SK-N-SH (cell line): ENCODE measurements at regions not wholly inside any gene's neighbourhood (a gene's known extent, or its start where the extent isn't known, plus 50 kb on each side); places are given as distances from the start of the nearest gene placed in this dataset.

Experiments
- CTCF ChIA-PET: fragments of 300-600, 350-600 bp; formaldehyde crosslinking; extraction: SDS; loops from one replicate; lab custom pipeline; 2021; lab: Yijun Ruan, JAX
- POLR2A ChIA-PET: fragments of 350-600 bp; sonication (Branson Sonifier 250); formaldehyde crosslinking; extraction: SDS; loops from one replicate; lab custom pipeline; 2020; ENCODE audit warnings: antibody characterized with exemption, inconsistent platforms; lab: Yijun Ruan, JAX
- DNase-seq: peaks from one replicate; pipeline ENCODE4 v3.0.0; 2012
- H2AFZ ChIP-seq: fragments of 200-600 bp; sonication (generic); 2 replicates; pipeline ENCODE4 v1.8.1; 2016; ENCODE audit warnings: antibody characterized with exemption, mild to moderate bottlenecking, low read depth
- H3F3A ChIP-seq: fragments of 200-600 bp; sonication (generic); replicated peaks from 2 replicates; pipeline ENCODE3; 2016; ENCODE audit warnings: antibody characterized with exemption, mild to moderate bottlenecking; ENCODE audit not compliant: insufficient read depth
- H3K27ac ChIP-seq, 2 experiments: fragments of 200-500 bp in 1 of 2; fragments of 200-600 bp in 1 of 2; sonication (Bioruptor generic) in 1 of 2; sonication (generic), shearing (Covaris generic) in 1 of 2; 2 replicates each; pipeline versions ENCODE4 v1.5.1 to v1.6.1; 2014 to 2016; ENCODE audit warnings: low read depth in 2 of 2, inconsistent platforms in 1 of 2, low read length in 1 of 2, mild to moderate bottlenecking in 1 of 2, mixed read lengths in 1 of 2
- H3K27me3 ChIP-seq: fragments of 200-600 bp; sonication (generic), shearing (Covaris generic); 2 replicates; pipeline ENCODE4 v1.6.1; 2016; ENCODE audit warnings: mixed run types; ENCODE audit not compliant: insufficient read depth
- H3K36me3 ChIP-seq, 2 experiments: fragments of 200-500 bp in 1 of 2; fragments of 200-600 bp in 1 of 2; sonication (Bioruptor generic) in 1 of 2; sonication (generic) in 1 of 2; replicated peaks in 1 of 2; 2 replicates each; pipeline versions ENCODE3 to v1.5.1; 2014 to 2016; ENCODE audit warnings: low read length in 1 of 2, mild to moderate bottlenecking in 1 of 2; ENCODE audit not compliant: insufficient read depth in 2 of 2, control insufficient read depth in 1 of 2
- H3K4me1 ChIP-seq, 2 experiments: fragments of 200-500 bp in 1 of 2; fragments of 200-600 bp in 1 of 2; sonication (Bioruptor generic) in 1 of 2; sonication (generic), shearing (Covaris generic) in 1 of 2; 2 replicates each; pipeline versions ENCODE4 v1.5.1 to v1.6.1; 2014 to 2016; ENCODE audit warnings: low read depth in 1 of 2, low read length in 1 of 2, mixed run types in 1 of 2; ENCODE audit not compliant: insufficient read depth in 2 of 2, control insufficient read depth in 1 of 2
- H3K4me2 ChIP-seq: fragments of 200-600 bp; sonication (generic), shearing (Covaris generic); 2 replicates; pipeline ENCODE4 v1.6.1; 2017; ENCODE audit warnings: mixed run types
- H3K4me3 ChIP-seq, 2 experiments: fragments of 200-500 bp in 1 of 2; fragments of 200-600 bp in 1 of 2; sonication (Bioruptor generic) in 1 of 2; sonication (generic), shearing (Covaris generic) in 1 of 2; 2 replicates each; pipeline versions ENCODE4 v1.5.1 to v1.8.1; 2014 to 2016; ENCODE audit warnings: low read depth in 2 of 2, inconsistent platforms in 1 of 2, low read length in 1 of 2, mild to moderate bottlenecking in 1 of 2, mixed read lengths in 1 of 2, moderate library complexity in 1 of 2
- H3K79me2 ChIP-seq: fragments of 200-600 bp; sonication (generic); 2 replicates; pipeline ENCODE4 v1.8.1; 2017; ENCODE audit warnings: mild to moderate bottlenecking; ENCODE audit not compliant: insufficient read depth
- H3K9ac ChIP-seq: fragments of 200-600 bp; sonication (generic); 2 replicates; pipeline ENCODE4 v1.6.1; 2017; ENCODE audit warnings: mixed run types
- H3K9me2 ChIP-seq: fragments of 200-600 bp; sonication (generic); 2 replicates; pipeline ENCODE4 v1.6.1; 2017; ENCODE audit warnings: mixed run types
- H3K9me3 ChIP-seq: fragments of 200-600 bp; sonication (generic); 2 replicates; pipeline ENCODE4 v1.6.1; 2017; ENCODE audit warnings: mixed run types, mild to moderate bottlenecking, moderate library complexity
- H4K20me1 ChIP-seq: fragments of 200-600 bp; sonication (generic); 2 replicates; pipeline ENCODE4 v1.6.1; 2017; ENCODE audit warnings: mild to moderate bottlenecking, mixed run types; ENCODE audit not compliant: insufficient read depth
- CHD2 ChIP-seq: fragments of 150-350 bp; IDR thresholded peaks from 2 replicates; pipeline ENCODE4 v1.6.1; 2018; ENCODE audit warnings: low read length; ENCODE audit not compliant: partially characterized antibody
- EP300 ChIP-seq, 2 experiments: IDR thresholded peaks; 2 replicates each; pipeline versions ENCODE4 v1.4.0 to v1.6.1; 2012; ENCODE audit warnings: borderline replicate concordance in 1 of 2, low read depth in 1 of 2, low read length in 1 of 2
- FOSL2 ChIP-seq: IDR thresholded peaks from 2 replicates; pipeline ENCODE4 v1.4.0; 2012; ENCODE audit warnings: low read depth, mild to moderate bottlenecking, moderate library complexity, borderline replicate concordance
- MXI1 ChIP-seq: IDR thresholded peaks from 2 replicates; pipeline ENCODE4 v1.6.1; 2012; ENCODE audit warnings: mild to moderate bottlenecking, low read depth, low read length, improper control_type of control experiment
- NFIC ChIP-seq: IDR thresholded peaks from 2 replicates; pipeline ENCODE4 v1.4.0; 2012; ENCODE audit warnings: borderline replicate concordance
- RCOR1 ChIP-seq: fragments of 150-350 bp; IDR thresholded peaks from 2 replicates; pipeline ENCODE4 v1.6.1; 2017; ENCODE audit warnings: antibody characterized with exemption, low read length
- RFX5 ChIP-seq: IDR thresholded peaks from 2 replicates; pipeline ENCODE4 v1.6.1; 2012; ENCODE audit warnings: mild to moderate bottlenecking, improper control_type of control experiment, low read length
- RXRA ChIP-seq: IDR thresholded peaks from 2 replicates; pipeline ENCODE4 v1.4.0; 2012; ENCODE audit warnings: low read depth, mild to moderate bottlenecking, borderline replicate concordance
- SIN3A ChIP-seq: IDR thresholded peaks from 2 replicates; pipeline ENCODE4 v1.6.1; 2012; ENCODE audit warnings: low read depth, mild to moderate bottlenecking, low read length, moderate library complexity, borderline replicate concordance
- TAF1 ChIP-seq: IDR thresholded peaks from 2 replicates; pipeline ENCODE4 v1.6.1; 2012; ENCODE audit warnings: low read depth, mild to moderate bottlenecking, low read length, moderate library complexity, borderline replicate concordance
- TCF12 ChIP-seq: IDR thresholded peaks from 2 replicates; pipeline ENCODE4 v1.4.0; 2012
- TEAD4 ChIP-seq: IDR thresholded peaks from 2 replicates; pipeline ENCODE4 v1.4.0; 2012; ENCODE audit warnings: mild to moderate bottlenecking, borderline replicate concordance; ENCODE audit not compliant: insufficient read depth
- WGBS: methylation state at CpG from one replicate; pipeline ENCODE4 v1.1.6; 2017; ENCODE audit warnings: low lambda C conversion rate; 5-methylcytosine and 5-hydroxymethylcytosine counted together
- TF ChIP-seq, protein P1 (sequence below): fragments of 150-350 bp; IDR thresholded peaks from 2 replicates; pipeline ENCODE4 v1.6.1; 2016; ENCODE audit warnings: mild to moderate bottlenecking, low read depth, low read length
- TF ChIP-seq, protein P2 (sequence below): IDR thresholded peaks from 2 replicates; pipeline ENCODE4 v1.4.0; 2012; ENCODE audit warnings: low read depth, borderline replicate concordance
- TF ChIP-seq, protein P3 (sequence below): fragments of 200-600 bp; sonication (generic); IDR thresholded peaks from 2 replicates; pipeline ENCODE4 v1.6.1; 2017; ENCODE audit warnings: antibody characterized with exemption, mild to moderate bottlenecking, moderate library complexity

DNA sequence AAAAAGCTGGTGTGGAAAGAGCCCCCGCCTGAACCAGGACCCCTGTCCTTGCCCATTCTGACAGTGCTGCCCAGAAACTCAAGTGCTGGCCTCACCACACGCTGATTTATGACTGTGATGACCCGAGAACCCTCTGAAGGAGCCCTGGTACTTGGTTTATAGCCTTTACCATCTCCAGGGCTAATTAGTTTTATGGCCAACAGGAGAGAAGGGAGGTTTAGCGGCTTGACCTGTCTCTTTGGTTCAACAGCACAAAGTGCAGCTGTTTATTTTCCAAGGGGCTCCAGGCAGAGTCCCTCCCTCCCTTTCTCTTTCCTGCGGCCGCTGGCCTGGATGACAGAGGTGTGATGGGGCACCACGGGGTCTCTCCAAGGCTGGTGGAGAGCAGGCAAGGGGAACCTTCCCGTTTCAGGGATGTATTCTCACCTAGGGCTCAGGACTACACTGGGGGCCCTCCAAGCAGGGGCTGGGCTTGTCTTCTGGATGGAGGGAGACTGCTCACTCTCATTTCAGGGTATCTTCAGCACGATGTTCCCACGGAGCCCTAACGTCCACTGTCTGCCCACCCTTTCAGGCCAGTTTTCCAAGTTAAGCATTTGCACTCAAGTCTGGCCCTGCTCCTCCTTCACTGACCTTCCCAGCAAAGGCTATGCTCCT lies 174.2 kb upstream of the GLI2 start:
- Histone ChIP-seq H3K9me3 (no peaks in the 10 kb centered on the region), H3K9ac (no peak overlapping the region), H3K4me1 (peaks cover 0 to 13% of the 10 kb centered on the region in 2 experiments; a peak in 2 of 4 replicates), H4K20me1 (no peaks in the 10 kb centered on the region), H3F3A (peaks cover 16% of the 10 kb centered on the region), H2AFZ (no peak overlapping the region), H3K4me3 (no peak overlapping the region), H3K79me2 (no peaks in the 10 kb centered on the region), H3K36me3 (no peaks in the 10 kb centered on the region), H3K9me2 (no peaks in the 10 kb centered on the region), H3K27me3 (no peaks in the 10 kb centered on the region), H3K4me2 (no peak overlapping the region), H3K27ac (no peak overlapping the region)
- 49% methylated on average over 9 of the region's 11 CpGs for WGBS
- no peak for TF ChIP-seq RFX5
- POLR2A ChIA-PET, result no interaction called here
- no peak for DNase-seq
- CTCF ChIA-PET, result interaction anchor here (1.5 kb wide), 1 partner anchor 14 kb away, joined by 3 read pairs; no protein-coding TSS in a partner anchor

DNA sequence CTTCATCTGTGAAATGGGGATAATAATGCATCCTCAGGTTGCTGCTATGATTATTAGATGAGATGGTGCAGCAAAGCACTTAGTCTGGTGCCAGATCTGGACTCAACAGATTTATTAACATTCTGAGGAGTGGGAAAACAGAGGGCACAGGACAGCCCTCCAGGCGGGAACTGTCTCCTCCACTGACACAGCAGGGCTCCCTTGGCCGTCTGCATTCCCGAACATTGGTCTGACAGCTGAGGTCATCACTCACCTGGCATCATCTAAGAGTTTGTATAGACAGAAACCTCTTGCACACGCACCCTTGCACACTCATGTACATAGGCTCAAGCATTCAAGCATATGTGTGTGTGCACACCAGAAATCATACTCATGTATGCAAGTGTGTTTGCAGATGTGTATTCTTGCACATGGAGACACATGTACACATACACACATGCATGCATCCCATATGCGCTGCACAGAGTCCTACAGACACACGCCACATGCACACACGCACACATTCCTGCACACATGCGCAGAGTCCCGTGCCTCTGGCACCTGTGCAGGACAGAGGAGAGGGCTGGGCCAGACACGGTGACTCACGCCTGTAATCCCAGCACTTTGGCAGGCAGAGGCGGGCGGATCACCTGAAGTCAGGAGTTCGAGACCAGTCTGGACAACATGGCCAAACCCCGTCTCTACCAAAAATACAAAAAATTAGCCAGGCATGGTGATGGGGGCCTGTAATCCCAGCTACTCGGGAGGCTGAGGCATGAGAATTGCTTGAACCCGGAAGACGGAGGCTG lies 173.3 kb upstream of the GLI2 start:
- Histone ChIP-seq H3K79me2 (no peaks in the 10 kb centered on the region), H3K4me3 (no peak overlapping the region), H3K9me2 (no peaks in the 10 kb centered on the region), H3K9me3 (no peaks in the 10 kb centered on the region), H3K36me3 (no peaks in the 10 kb centered on the region)
- CTCF ChIA-PET, result interaction anchor here (1.5 kb wide), 1 partner anchor 15 kb away, joined by 3 read pairs; no protein-coding TSS in a partner anchor
- DNase-seq, result no peak
- TF ChIP-seq RCOR1 (no peak), EP300 (IDR thresholded peaks at IDR 0.05; ENCODE audit: borderline replicate concordance in 1 of 2, low read depth in 1 of 2, low read length in 1 of 2) (no peak), TAF1 (no peak), SIN3A (no peak), CHD2 (no peak), TEAD4 (no peak), RXRA (no peak), MXI1 (no peak), TCF12 (no peak), NFIC (no peak), FOSL2 (no peak)
- TF ChIP-seq, protein P1, sequence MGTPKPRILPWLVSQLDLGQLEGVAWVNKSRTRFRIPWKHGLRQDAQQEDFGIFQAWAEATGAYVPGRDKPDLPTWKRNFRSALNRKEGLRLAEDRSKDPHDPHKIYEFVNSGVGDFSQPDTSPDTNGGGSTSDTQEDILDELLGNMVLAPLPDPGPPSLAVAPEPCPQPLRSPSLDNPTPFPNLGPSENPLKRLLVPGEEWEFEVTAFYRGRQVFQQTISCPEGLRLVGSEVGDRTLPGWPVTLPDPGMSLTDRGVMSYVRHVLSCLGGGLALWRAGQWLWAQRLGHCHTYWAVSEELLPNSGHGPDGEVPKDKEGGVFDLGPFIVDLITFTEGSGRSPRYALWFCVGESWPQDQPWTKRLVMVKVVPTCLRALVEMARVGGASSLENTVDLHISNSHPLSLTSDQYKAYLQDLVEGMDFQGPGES, result no peak
- TF ChIP-seq, protein P2, sequence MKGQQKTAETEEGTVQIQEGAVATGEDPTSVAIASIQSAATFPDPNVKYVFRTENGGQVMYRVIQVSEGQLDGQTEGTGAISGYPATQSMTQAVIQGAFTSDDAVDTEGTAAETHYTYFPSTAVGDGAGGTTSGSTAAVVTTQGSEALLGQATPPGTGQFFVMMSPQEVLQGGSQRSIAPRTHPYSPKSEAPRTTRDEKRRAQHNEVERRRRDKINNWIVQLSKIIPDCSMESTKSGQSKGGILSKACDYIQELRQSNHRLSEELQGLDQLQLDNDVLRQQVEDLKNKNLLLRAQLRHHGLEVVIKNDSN, result no peak
- TF ChIP-seq, protein P3, sequence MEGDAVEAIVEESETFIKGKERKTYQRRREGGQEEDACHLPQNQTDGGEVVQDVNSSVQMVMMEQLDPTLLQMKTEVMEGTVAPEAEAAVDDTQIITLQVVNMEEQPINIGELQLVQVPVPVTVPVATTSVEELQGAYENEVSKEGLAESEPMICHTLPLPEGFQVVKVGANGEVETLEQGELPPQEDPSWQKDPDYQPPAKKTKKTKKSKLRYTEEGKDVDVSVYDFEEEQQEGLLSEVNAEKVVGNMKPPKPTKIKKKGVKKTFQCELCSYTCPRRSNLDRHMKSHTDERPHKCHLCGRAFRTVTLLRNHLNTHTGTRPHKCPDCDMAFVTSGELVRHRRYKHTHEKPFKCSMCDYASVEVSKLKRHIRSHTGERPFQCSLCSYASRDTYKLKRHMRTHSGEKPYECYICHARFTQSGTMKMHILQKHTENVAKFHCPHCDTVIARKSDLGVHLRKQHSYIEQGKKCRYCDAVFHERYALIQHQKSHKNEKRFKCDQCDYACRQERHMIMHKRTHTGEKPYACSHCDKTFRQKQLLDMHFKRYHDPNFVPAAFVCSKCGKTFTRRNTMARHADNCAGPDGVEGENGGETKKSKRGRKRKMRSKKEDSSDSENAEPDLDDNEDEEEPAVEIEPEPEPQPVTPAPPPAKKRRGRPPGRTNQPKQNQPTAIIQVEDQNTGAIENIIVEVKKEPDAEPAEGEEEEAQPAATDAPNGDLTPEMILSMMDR, result no peak
- TF ChIP-seq, all 33 proteins: peak for 0
- Histone ChIP-seq H4K20me1 (no peaks in the 10 kb centered on the region), H3F3A (peaks cover 16% of the 10 kb centered on the region), H3K27ac (no peak overlapping the region), H3K4me2 (no peak overlapping the region), H3K4me1 (peaks cover 0 to 13% of the 10 kb centered on the region in 2 experiments; a peak in 2 of 4 replicates), H3K27me3 (no peaks in the 10 kb centered on the region), H2AFZ (no peak overlapping the region), H3K9ac (no peak overlapping the region)
- WGBS, result 78% methylated on average over 18 of the region's 18 CpGs
- POLR2A ChIA-PET, result no interaction called here
